Skeletal muscle cell (primary cell): ENCODE measurements at regions not wholly inside any gene's neighbourhood (a gene's known extent, or its start where the extent isn't known, plus 50 kb on each side); places are given as distances from the start of the nearest gene placed in this dataset.
"Not testable (repeated sequence)": the region's sequence is repeated elsewhere in the genome, so short reads cannot be mapped to it uniquely, and the experiment has no call there.

Experiments used
- DNase-seq: peaks from one replicate; pipeline ENCODE4 v3.0.0-alpha.2; 2010; ENCODE audit warnings: low read depth
- H3K4me3 ChIP-seq: 2 replicates; pipeline ENCODE4 v1.5.1; 2011; ENCODE audit warnings: low read depth, mild to moderate bottlenecking, control low read depth, low read length, moderate library complexity

GRCh38 chr1:177891809-177892208 is 78.0 kb downstream of the SEC16B start:
- no peak for DNase-seq
- no peak overlapping the region for H3K4me3 ChIP-seq

- H3K4me3 ChIP-seq, result no peak overlapping the region
- DNase-seq, result no peak
Observed at GRCh38 chr1:177890479-177890878, 79.4 kb downstream of the SEC16B start.

GRCh38 chr1:177884479-177885021 is 85.3 kb downstream of the SEC16B start:
- DNase-seq, result no peak
- H3K4me3 ChIP-seq, result no peak overlapping the region

GRCh38 chr1:177883581-177883980 is 86.3 kb downstream of the SEC16B start:
- no peak overlapping the region for H3K4me3 ChIP-seq
- DNase-seq, result no peak

- H3K4me3 ChIP-seq, result no peak overlapping the region
- no peak for DNase-seq
Observed at GRCh38 chr1:177880339-177880891, 89.4 kb downstream of the SEC16B start.

GRCh38 chr1:177877086-177877485 is 92.8 kb downstream of the SEC16B start:
- no peak overlapping the region for H3K4me3 ChIP-seq
- no peak for DNase-seq

GRCh38 chr1:177873238-177873637 is 96.6 kb downstream of the SEC16B start:
- peak; percentile 77 for DNase-seq
- no peak overlapping the region for H3K4me3 ChIP-seq

- no peak for DNase-seq
- H3K4me3 ChIP-seq, result no peak overlapping the region
Observed at GRCh38 chr1:177872308-177872900, 97.5 kb downstream of the SEC16B start.

GRCh38 chr1:177871613-177872307 is 98.1 kb downstream of the SEC16B start:
- DNase-seq, result no peak
- H3K4me3 ChIP-seq, result no peak overlapping the region

- H3K4me3 ChIP-seq, result no peak overlapping the region
Observed at GRCh38 chr1:177869586-177869985, 100.3 kb downstream of the SEC16B start.

GRCh38 chr1:177869011-177869410 is 100.8 kb downstream of the SEC16B start:
- DNase-seq, H3K4me3 ChIP-seq: not testable (repeated sequence)

More at GRCh38 chr1:177869586-177869985, 100.3 kb downstream of the SEC16B start:
- DNase-seq, result no peak

- H3K4me3 ChIP-seq, result no peak overlapping the region
- DNase-seq, result no peak
Observed at GRCh38 chr1:177865807-177866206, 104.1 kb downstream of the SEC16B start.

GRCh38 chr1:177864538-177865305 is 105.1 kb downstream of the SEC16B start:
- no peak for DNase-seq
- no peak overlapping the region for H3K4me3 ChIP-seq

GRCh38 chr1:177863796-177864195 is 106.1 kb downstream of the SEC16B start:
- DNase-seq, result no peak
- H3K4me3 ChIP-seq, result no peak overlapping the region

- DNase-seq, result no peak
- no peak overlapping the region for H3K4me3 ChIP-seq
Observed at GRCh38 chr1:177862916-177863315, 106.9 kb downstream of the SEC16B start.

- H3K4me3 ChIP-seq, result no peak overlapping the region
- no peak for DNase-seq
Observed at GRCh38 chr1:177859572-177859971, 110.3 kb downstream of the SEC16B start.

- no peak overlapping the region for H3K4me3 ChIP-seq
Observed at GRCh38 chr1:177858332-177858821, 111.5 kb downstream of the SEC16B start.

GRCh38 chr1:177857285-177857684 is 112.6 kb downstream of the SEC16B start:
- H3K4me3 ChIP-seq, result no peak overlapping the region
- no peak for DNase-seq

More at GRCh38 chr1:177858332-177858821, 111.5 kb downstream of the SEC16B start:
- DNase-seq, result no peak

- no peak overlapping the region for H3K4me3 ChIP-seq
- DNase-seq, result no peak
Observed at GRCh38 chr1:177854951-177855350, 114.9 kb downstream of the SEC16B start.
